Ishikawa (cell line): ENCODE measurements at regions not wholly inside any gene's neighbourhood (a gene's known extent, or its start where the extent isn't known, plus 50 kb on each side); places are given as distances from the start of the nearest gene placed in this dataset.

Experiments
- CEBPB ChIP-seq: IDR thresholded peaks from 2 replicates; pipeline ENCODE4 v1.6.1; 2012
- CREB1 ChIP-seq: IDR thresholded peaks from 2 replicates; pipeline ENCODE4 v1.6.1; 2012; ENCODE audit warnings: low read depth
- EGR1 ChIP-seq: IDR thresholded peaks from 2 replicates; pipeline ENCODE4 v1.6.1; 2012
- EP300 ChIP-seq: IDR thresholded peaks from 2 replicates; pipeline ENCODE4 v1.6.1; 2012; ENCODE audit warnings: borderline replicate concordance
- FOXM1 ChIP-seq: IDR thresholded peaks from 2 replicates; pipeline ENCODE4 v1.6.1; 2012; ENCODE audit warnings: low read depth, borderline replicate concordance
- NFIC ChIP-seq: IDR thresholded peaks from 2 replicates; pipeline ENCODE4 v1.6.1; 2012
- RAD21 ChIP-seq: IDR thresholded peaks from 2 replicates; pipeline ENCODE4 v1.6.1; 2012; ENCODE audit warnings: low read depth
- REST ChIP-seq: IDR thresholded peaks from 2 replicates; pipeline ENCODE4 v1.6.1; 2012; ENCODE audit warnings: low read depth, mild to moderate bottlenecking
- TAF1 ChIP-seq: IDR thresholded peaks from 2 replicates; pipeline ENCODE4 v1.6.1; 2012; ENCODE audit warnings: low read depth, mild to moderate bottlenecking
- TCF12 ChIP-seq: IDR thresholded peaks from 2 replicates; pipeline ENCODE4 v1.6.1; 2012; ENCODE audit warnings: low read depth
- TEAD4 ChIP-seq: IDR thresholded peaks from 2 replicates; pipeline ENCODE4 v1.6.1; 2012
- USF1 ChIP-seq: IDR thresholded peaks from 2 replicates; pipeline ENCODE4 v1.6.1; 2012
- YY1 ChIP-seq: IDR thresholded peaks from 2 replicates; pipeline ENCODE4 v1.6.1; 2012; ENCODE audit warnings: low read depth
- ZBTB7A ChIP-seq: IDR thresholded peaks from 2 replicates; pipeline ENCODE4 v1.6.1; 2012; ENCODE audit warnings: low read depth
- TF ChIP-seq, protein P1 (sequence below): IDR thresholded peaks from 2 replicates; pipeline ENCODE4 v1.6.1; 2012

DNA sequence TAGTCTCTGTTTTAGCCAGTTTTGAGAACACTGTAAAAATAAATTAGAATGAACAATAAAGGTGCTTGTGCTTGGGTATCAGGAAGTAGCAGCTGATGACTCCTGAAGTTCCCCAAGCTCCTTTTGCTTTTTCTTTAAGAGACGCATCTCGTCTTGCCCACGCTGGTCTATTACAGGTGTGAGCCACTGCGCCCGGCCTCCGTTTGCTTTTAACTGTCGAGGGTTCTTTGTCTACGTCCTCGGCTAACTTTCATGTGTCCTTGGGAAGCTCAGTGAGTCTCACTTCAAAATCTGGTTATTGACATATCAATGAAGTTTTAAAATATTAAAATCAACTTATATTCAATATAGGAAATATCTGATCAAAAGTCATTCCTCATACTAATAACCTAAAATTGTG lies 246.5 kb downstream of the FBXO15 start:
- TF ChIP-seq CEBPB, result no peak
- TF ChIP-seq EP300, result no peak
- no peak for TF ChIP-seq FOXM1
- TF ChIP-seq CREB1, result no peak
- TF ChIP-seq, protein P1, sequence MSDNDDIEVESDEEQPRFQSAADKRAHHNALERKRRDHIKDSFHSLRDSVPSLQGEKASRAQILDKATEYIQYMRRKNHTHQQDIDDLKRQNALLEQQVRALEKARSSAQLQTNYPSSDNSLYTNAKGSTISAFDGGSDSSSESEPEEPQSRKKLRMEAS, result no peak
- no peak for TF ChIP-seq ZBTB7A
- no peak for TF ChIP-seq USF1
- TF ChIP-seq YY1, result no peak
- TF ChIP-seq NFIC, result no peak
- no peak for TF ChIP-seq EGR1
- no peak for TF ChIP-seq TAF1
- no peak for TF ChIP-seq TCF12
- no peak for TF ChIP-seq RAD21
- TF ChIP-seq REST, result no peak

DNA sequence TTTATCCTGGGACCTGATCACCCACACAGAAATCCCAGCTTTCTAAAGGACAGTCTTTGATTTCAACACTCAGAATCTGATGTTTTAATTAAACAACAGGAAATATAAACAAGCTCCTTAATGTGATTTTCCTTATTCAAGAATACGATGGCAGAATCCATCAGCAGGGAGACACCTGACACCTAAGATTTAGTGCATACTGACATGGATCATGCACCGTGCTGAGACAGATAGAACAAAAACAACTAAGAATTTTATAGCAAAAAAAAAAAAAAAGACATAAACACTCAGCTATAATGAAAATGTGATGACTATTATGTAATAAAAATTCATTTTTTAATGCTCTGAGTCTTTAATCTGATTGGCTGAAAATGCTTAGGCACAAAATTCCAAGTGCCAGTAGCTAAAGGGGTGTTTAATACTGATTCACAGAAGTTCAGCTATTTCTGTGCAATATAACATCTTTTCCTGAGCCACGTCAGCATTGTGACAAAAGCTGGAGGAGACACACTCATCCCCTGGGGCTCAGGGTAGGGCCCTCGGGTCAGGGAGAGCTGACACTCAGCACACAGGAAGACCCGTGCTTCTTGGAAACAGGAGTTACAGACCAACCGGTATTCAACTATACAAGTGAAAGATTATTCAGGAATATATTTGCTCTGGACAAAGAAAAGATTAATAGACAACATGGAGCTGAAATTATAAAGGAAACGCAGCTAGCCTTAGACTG lies 247.4 kb downstream of the FBXO15 start:
- TF ChIP-seq TCF12 (no peak), REST (no peak), RAD21 (no peak), CREB1 (no peak), EGR1 (no peak), NFIC (no peak), ZBTB7A (no peak), FOXM1 (no peak)
- TF ChIP-seq, protein P1, result no peak

DNA sequence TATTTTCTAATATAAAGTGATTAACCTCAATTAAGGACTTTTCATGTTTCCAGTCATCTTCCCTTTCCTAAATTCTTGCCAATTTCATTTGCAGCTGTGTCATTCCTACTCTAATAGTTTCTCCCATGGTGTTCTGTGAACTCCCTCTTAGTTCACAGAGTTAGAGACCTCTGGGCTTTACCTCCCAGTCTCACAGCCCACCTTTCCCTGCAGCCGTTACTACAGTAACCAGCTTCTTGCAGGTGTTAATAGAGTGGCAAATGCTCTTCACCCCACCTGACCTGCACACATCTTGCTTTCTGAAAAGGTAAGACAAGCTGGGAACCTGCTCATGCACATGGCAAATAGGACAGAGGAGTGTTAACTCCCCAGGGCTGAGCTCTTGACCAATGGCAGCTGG lies 250.1 kb downstream of the FBXO15 start:
- TF ChIP-seq CEBPB (no peak), TCF12 (no peak), ZBTB7A (no peak), RAD21 (no peak), REST (no peak), TEAD4 (no peak), USF1 (no peak), NFIC (no peak), EGR1 (no peak), CREB1 (no peak), FOXM1 (no peak), YY1 (no peak)

- TF ChIP-seq NFIC, result no peak
- TF ChIP-seq, protein P1, result no peak
Observed at GRCh38 chr18:73896685-73897084, 250.9 kb downstream of the FBXO15 start.

DNA sequence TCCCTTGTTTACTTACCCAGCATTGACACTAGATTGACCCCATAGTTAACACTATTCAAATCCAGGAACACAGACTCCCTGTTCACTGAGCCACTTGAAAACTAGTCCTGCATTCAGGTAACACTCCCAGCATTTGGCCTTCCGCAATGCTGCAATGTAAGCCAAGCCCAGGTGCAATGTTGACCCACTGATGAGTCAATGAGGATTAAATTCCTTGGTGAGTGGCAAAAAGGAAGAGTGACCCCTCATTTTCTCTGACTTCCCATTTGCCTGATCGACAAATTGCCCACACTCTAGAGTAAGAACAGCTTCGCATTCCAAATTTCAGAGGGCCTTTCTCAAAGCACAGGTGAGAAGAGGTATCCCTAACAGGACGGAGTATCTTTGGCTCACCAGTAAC lies 251.9 kb downstream of the FBXO15 start:
- no peak for TF ChIP-seq RAD21
- no peak for TF ChIP-seq YY1
- TF ChIP-seq CREB1, result no peak
- TF ChIP-seq TCF12, result no peak
- no peak for TF ChIP-seq ZBTB7A
- TF ChIP-seq NFIC, result no peak
- TF ChIP-seq FOXM1, result no peak
- TF ChIP-seq, protein P1, result no peak
- no peak for TF ChIP-seq CEBPB
- TF ChIP-seq EGR1, result no peak
- no peak for TF ChIP-seq TEAD4
- TF ChIP-seq TAF1, result no peak
- TF ChIP-seq EP300, result no peak
